HepG2 (cell line): ENCODE measurements at regions not wholly inside any gene's neighbourhood (a gene's known extent, or its start where the extent isn't known, plus 50 kb on each side); places are given as distances from the start of the nearest gene placed in this dataset.

ENCODE experiments used
- ARNTL ChIP-seq: sonication (generic); formaldehyde crosslinking; IDR thresholded peaks from 2 replicates; pipeline ENCODE4 v1.4.0; 2020; ENCODE audit warnings: mild to moderate bottlenecking, missing genetic modification reagents
- ATRX ChIP-seq: sonication (generic); formaldehyde crosslinking; IDR thresholded peaks from 2 replicates; pipeline ENCODE4 v1.4.0; 2020; ENCODE audit warnings: missing genetic modification reagents, borderline replicate concordance
- HCFC1 ChIP-seq: fragments of 150-350 bp; IDR thresholded peaks from 2 replicates; pipeline ENCODE4 v1.6.1; 2014; ENCODE audit warnings: low read depth, low read length
- PHF20 ChIP-seq: sonication (generic); formaldehyde crosslinking; IDR thresholded peaks from 2 replicates; pipeline ENCODE4 v1.5.0; 2020; ENCODE audit warnings: mild to moderate bottlenecking, missing genetic modification reagents
- RARA ChIP-seq: IDR thresholded peaks from 2 replicates; pipeline ENCODE4 v1.6.1; 2016; ENCODE audit warnings: missing genetic modification reagents, missing compliant biosample characterization
- REL ChIP-seq: sonication (generic); formaldehyde crosslinking; conservative IDR thresholded peaks from 2 replicates; pipeline ENCODE4 v1.8.0; 2022; ENCODE audit warnings: mild to moderate bottlenecking, missing genetic modification reagents, moderate library complexity
- ZNF546 ChIP-seq: sonication (generic); formaldehyde crosslinking; conservative IDR thresholded peaks from 2 replicates; pipeline ENCODE4 v1.8.1; 2023; ENCODE audit warnings: mild to moderate bottlenecking, missing genetic modification reagents
- ZSCAN20 ChIP-seq: sonication (generic); formaldehyde crosslinking; IDR thresholded peaks from 2 replicates; pipeline ENCODE4 v1.4.0; 2020; ENCODE audit warnings: missing genetic modification reagents, mild to moderate bottlenecking, borderline replicate concordance
- TF ChIP-seq, protein P1 (sequence below): sonication (generic); formaldehyde crosslinking; IDR thresholded peaks from 2 replicates; pipeline ENCODE4 v1.9.0; 2021; ENCODE audit warnings: missing genetic modification reagents, borderline replicate concordance
- TF ChIP-seq, protein P2 (sequence below): sonication (generic); formaldehyde crosslinking; IDR thresholded peaks from 2 replicates; pipeline ENCODE4 v1.4.0; 2020; ENCODE audit warnings: missing genetic modification reagents
- TF ChIP-seq, protein P3 (sequence below), 2 experiments: sonication (generic) in 1 of 2; formaldehyde crosslinking in 1 of 2; IDR thresholded peaks; 2 replicates each; pipeline versions ENCODE4 v1.4.0 to v1.6.1; 2018 to 2020; ENCODE audit warnings: missing genetic modification reagents in 2 of 2, borderline replicate concordance in 1 of 2, low read depth in 1 of 2, mild to moderate bottlenecking in 1 of 2, missing biosample characterization in 1 of 2
- TF ChIP-seq, protein P4 (sequence below): sonication (generic); formaldehyde crosslinking; IDR thresholded peaks from 2 replicates; pipeline ENCODE4 v1.5.1; 2020; ENCODE audit warnings: mild to moderate bottlenecking, missing genetic modification reagents, moderate library complexity

DNA sequence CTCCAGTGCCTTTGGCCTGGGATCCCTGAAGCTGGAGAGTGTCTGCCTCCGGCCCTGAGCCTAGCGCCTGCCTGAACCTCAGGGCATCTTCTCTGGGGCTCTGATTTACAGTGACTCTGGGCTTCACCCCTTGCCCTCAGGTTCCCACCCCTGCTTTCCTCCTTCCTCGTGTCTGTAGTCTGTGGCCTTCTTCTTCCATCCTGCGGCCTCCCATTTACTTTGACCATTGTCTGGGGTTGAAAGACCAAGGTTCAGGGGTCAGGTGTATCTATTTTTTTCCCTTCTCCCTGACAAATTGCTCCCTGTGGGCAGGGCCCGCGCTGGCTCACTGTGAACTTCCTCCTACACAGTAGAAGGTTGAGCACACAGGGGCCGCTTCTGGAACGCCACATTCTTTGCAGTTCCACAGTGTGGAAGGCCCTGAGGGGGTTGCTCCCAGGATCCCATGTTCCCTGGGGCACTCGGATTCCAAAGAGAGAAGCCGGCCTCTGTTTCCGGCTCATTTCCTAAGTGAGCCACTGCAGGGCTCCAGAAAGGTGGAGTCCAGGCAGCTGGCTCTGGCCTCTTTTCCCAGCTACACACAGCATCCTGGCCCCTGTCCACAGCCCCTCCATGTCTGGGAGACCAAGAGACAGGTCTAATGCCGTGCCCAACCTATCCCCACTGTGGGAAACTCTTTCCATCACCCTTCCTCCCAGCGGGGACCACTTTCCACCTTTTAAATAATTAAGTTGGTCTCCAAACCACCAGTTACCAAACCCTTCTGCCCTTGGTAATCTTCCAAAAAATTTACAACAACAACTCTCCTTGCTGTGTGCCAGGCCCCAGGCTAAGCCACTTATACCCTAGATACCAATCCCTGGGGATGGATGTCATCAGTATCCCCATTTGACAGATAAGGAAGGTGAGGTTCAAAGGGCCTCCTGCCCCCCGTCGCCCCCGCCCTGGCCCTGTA, 140.3 kb upstream of the IER5L start (continued):
- TF ChIP-seq ZNF546 (CRISPR knock-in tag) (no peak), ZSCAN20 (CRISPR knock-in tag) (no peak), HCFC1 (no peak), ATRX (CRISPR knock-in tag) (no peak), REL (CRISPR knock-in tag) (no peak), ARNTL (no peak; the same call in 1 of the 2 replicates), RARA (peak; percentile 62), PHF20 (CRISPR knock-in tag) (peak; percentile 57; the same call in 1 of the 2 replicates)
- TF ChIP-seq, protein P1, sequence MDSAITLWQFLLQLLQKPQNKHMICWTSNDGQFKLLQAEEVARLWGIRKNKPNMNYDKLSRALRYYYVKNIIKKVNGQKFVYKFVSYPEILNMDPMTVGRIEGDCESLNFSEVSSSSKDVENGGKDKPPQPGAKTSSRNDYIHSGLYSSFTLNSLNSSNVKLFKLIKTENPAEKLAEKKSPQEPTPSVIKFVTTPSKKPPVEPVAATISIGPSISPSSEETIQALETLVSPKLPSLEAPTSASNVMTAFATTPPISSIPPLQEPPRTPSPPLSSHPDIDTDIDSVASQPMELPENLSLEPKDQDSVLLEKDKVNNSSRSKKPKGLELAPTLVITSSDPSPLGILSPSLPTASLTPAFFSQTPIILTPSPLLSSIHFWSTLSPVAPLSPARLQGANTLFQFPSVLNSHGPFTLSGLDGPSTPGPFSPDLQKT (CRISPR knock-in tag) = no peak
- TF ChIP-seq, protein P2, sequence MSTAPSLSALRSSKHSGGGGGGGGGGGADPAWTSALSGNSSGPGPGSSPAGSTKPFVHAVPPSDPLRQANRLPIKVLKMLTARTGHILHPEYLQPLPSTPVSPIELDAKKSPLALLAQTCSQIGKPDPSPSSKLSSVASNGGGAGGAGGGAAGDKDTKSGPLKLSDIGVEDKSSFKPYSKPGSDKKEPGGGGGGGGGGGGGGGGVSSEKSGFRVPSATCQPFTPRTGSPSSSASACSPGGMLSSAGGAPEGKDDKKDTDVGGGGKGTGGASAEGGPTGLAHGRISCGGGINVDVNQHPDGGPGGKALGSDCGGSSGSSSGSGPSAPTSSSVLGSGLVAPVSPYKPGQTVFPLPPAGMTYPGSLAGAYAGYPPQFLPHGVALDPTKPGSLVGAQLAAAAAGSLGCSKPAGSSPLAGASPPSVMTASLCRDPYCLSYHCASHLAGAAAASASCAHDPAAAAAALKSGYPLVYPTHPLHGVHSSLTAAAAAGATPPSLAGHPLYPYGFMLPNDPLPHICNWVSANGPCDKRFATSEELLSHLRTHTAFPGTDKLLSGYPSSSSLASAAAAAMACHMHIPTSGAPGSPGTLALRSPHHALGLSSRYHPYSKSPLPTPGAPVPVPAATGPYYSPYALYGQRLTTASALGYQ (CRISPR knock-in tag) = no peak
- TF ChIP-seq, protein P3, sequence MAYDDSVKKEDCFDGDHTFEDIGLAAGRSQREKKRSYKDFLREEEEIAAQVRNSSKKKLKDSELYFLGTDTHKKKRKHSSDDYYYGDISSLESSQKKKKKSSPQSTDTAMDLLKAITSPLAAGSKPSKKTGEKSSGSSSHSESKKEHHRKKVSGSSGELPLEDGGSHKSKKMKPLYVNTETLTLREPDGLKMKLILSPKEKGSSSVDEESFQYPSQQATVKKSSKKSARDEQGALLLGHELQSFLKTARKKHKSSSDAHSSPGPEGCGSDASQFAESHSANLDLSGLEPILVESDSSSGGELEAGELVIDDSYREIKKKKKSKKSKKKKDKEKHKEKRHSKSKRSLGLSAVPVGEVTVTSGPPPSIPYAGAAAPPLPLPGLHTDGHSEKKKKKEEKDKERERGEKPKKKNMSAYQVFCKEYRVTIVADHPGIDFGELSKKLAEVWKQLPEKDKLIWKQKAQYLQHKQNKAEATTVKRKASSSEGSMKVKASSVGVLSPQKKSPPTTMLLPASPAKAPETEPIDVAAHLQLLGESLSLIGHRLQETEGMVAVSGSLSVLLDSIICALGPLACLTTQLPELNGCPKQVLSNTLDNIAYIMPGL (CRISPR knock-in tag; IDR thresholded peaks at IDR 0.05; ENCODE audit: borderline replicate concordance in 1 of 2, low read depth in 1 of 2) = peak in 1 of 2 experiments; percentile 50; a peak in 1 of 4 replicates
- TF ChIP-seq, protein P4, sequence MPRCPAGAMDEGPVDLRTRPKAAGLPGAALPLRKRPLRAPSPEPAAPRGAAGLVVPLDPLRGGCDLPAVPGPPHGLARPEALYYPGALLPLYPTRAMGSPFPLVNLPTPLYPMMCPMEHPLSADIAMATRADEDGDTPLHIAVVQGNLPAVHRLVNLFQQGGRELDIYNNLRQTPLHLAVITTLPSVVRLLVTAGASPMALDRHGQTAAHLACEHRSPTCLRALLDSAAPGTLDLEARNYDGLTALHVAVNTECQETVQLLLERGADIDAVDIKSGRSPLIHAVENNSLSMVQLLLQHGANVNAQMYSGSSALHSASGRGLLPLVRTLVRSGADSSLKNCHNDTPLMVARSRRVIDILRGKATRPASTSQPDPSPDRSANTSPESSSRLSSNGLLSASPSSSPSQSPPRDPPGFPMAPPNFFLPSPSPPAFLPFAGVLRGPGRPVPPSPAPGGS = no peak
